Heart right ventricle (tissue), 16 donors: ENCODE measurements at regions not wholly inside any gene's neighbourhood (a gene's known extent, or its start where the extent isn't known, plus 50 kb on each side); places are given as distances from the start of the nearest gene placed in this dataset.

Source experiments
- ATAC-seq, 8 donors: fragments of 200-7000 bp; cut with Tn5 transposase; one replicate each; pipeline ENCODE4 v1.9.1; 2020; ENCODE audit warnings: mild to moderate bottlenecking in 8 of 8, moderate library complexity in 8 of 8, moderate number of reproducible peaks in 1 of 8
- DNase-seq, 2 donors: peaks; one replicate each; pipeline ENCODE4 v3.0.0-alpha.2; 2020
- H3K27ac ChIP-seq, 10 donors: fragments of 200-600 bp; sonication (generic) in 2 of 10; one replicate each; pipeline versions ENCODE4 v1.5.0 to v1.8.0; 2020 to 2022; ENCODE audit warnings: mild to moderate bottlenecking in 3 of 10
- H3K27me3 ChIP-seq, 7 donors: fragments of 200-600 bp; one replicate each; pipeline ENCODE4 v1.8.0; 2021 to 2022; ENCODE audit warnings: mild to moderate bottlenecking in 2 of 7
- H3K36me3 ChIP-seq, 9 donors: fragments of 200-600 bp; sonication (generic) in 1 of 9; one replicate each; pipeline versions ENCODE4 v1.5.0 to v1.8.0; 2020 to 2022; ENCODE audit warnings: mild to moderate bottlenecking in 2 of 9
- H3K4me1 ChIP-seq, 9 donors: fragments of 200-600 bp; sonication (generic) in 1 of 9; one replicate each; pipeline versions ENCODE4 v1.5.0 to v1.8.0; 2020 to 2022; ENCODE audit warnings: mild to moderate bottlenecking in 4 of 9
- H3K4me3 ChIP-seq, 10 donors: fragments of 200-600 bp; sonication (generic) in 2 of 10; one replicate each; pipeline versions ENCODE4 v1.5.0 to v1.8.0; 2020 to 2022; ENCODE audit warnings: mild to moderate bottlenecking in 7 of 10, moderate library complexity in 2 of 10
- H3K9me3 ChIP-seq, 11 donors: fragments of 200-600 bp in 10 of 11; sonication (generic) in 2 of 11; one replicate each; pipeline versions ENCODE4 v1.5.0 to v1.8.0; 2013 to 2022; ENCODE audit warnings: mild to moderate bottlenecking in 2 of 11, control low read depth in 1 of 11, moderate library complexity in 1 of 11
- CTCF ChIP-seq, 9 donors: fragments of 200-600 bp; sonication (generic) in 2 of 9; IDR thresholded peaks; one replicate each; pipeline versions ENCODE4 v1.5.0 to v1.8.0; 2021 to 2022; ENCODE audit warnings: antibody characterized with exemption in 9 of 9, mild to moderate bottlenecking in 5 of 9, moderate library complexity in 1 of 9
- WGBS, 2 donors: extraction: QIAGEN DNeasy Blood & Tissue Kit; methylation state at CpG; one replicate each; pipeline ENCODE4 v1.1.7; 2013; ENCODE audit warnings: inconsistent platforms in 1 of 2; 5-methylcytosine and 5-hydroxymethylcytosine counted together
- intact Hi-C, 10 donors: fragments of 100-400 bp; cut with DNase I; formaldehyde crosslinking; loops; one replicate each; pipeline versions ENCODE4 v1.11.1 to v1.14.2; 2022
- donor health status: Arrhythmogenic right ventricular cardiomyopathy.
- donor health status: ischemic (EF 13 %, LVEDD 7.1; RV severe dilation, severe dysfunction).
- donor health status: healthy with polysubstance abuse.
- donor health status: DM: no; HTN: yes; CAD: no.
- donor health status: DM: no; HTN: no; CAD: no.
- donor health status: ischemic (EF 25% LVEDD 6.9; RV normal size, moderate dysfunction).
- donor health status: ischemic (EF 25% LVEDD 5.7; RV mildly dilated, moderate dysfunction).
- donor health status: healthy.
- donor health status: DM: yes; HTN: yes; CAD: no.
- donor health status: Ischemic cardiomyopathy.
- donor health status: ischemic (EF 35%, LVEDD 5.7; RV mildly dilated, moderate dysfunction).
- donor health status: nonischemic (EF 11% LVEDD 7.7; RV severe dilation, severe dysfunction).
- donor health status: DM: yes; HTN: yes; CAD: no.
- donor health status: PGD.
- donor health status: ischemic (EF 29% LVEDD 5.4; RV normal size, mild dysfunction).
- donor health status: nonischemic (EF 23%, LVEDD 6.1; RV moderate dilation, normal function).

GRCh38 chr22:27146866-27147633 is 489.7 kb downstream of the MIAT start:
- intact Hi-C loops: no loop called here
- peaks cover 0 to 66% (median 12%) of the 10 kb centered on the region in 7 donors for H3K27me3 ChIP-seq
- H3K36me3 ChIP-seq: no peaks in the 10 kb centered on the region
- H3K27ac ChIP-seq: no peak overlapping the region
- H3K9me3 ChIP-seq: peaks cover 0 to 3% (median 0%) of the 10 kb centered on the region in 11 donors
- no peak for DNase-seq
- H3K4me1 ChIP-seq: peaks cover 0 to 21% (median 8%) of the 10 kb centered on the region in 9 donors
- WGBS, 2 donors: 80 to 83% methylated on average over 4 of the region's 4 CpGs
- TF ChIP-seq CTCF (IDR thresholded peaks at IDR 0.05): no peak
- ATAC-seq: no peak
- H3K4me3 ChIP-seq: no peak overlapping the region

- Histone ChIP-seq H3K4me3 (no peak overlapping the region), H3K27me3 (peaks cover 0 to 67% (median 13%) of the 10 kb centered on the region in 7 donors), H3K36me3 (no peaks in the 10 kb centered on the region), H3K4me1 (peaks cover 0 to 21% (median 8%) of the 10 kb centered on the region in 9 donors), H3K27ac (no peak overlapping the region), H3K9me3 (peaks cover 0 to 9% (median 0%) of the 10 kb centered on the region in 11 donors)
- DNase-seq (no peak), ATAC-seq (no peak)
- no peak for TF ChIP-seq CTCF (IDR thresholded peaks at IDR 0.05)
- intact Hi-C loops: no loop called here
- WGBS, 2 donors: 44 to 80% methylated on average over 2 of the region's 2 CpGs
Observed at GRCh38 chr22:27148055-27148454, 490.7 kb downstream of the MIAT start.

DNA sequence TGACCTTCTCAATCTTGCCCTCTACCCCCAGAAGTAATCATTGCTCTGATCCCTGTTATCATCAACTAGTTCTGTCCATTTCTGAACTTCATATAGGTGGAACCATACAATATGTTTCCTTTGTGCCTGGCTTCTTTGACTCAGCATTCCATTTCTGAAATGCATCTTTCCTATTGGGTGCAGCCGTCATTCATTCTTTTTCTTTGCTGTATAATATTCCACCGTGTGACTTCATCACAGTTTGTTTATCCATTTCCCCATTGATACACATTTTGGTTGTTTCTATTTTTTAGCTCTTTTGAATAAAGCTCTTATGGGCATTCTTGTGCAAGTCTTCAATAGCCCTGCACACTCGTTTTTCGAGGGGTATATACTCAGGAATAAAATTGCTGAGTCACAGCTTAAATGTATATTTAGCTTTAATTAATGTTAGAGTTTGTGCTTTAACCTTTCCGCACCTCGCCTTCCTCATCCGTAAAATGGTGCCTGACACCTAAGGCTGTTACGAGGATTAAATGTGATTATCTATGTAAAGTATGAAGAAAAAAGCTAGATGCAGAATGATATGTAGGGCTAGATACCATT is 491.6 kb downstream of the MIAT start:
- Histone ChIP-seq H3K36me3 (no peaks in the 10 kb centered on the region), H3K9me3 (peaks cover 0 to 12% (median 0%) of the 10 kb centered on the region in 11 donors), H3K27me3 (peaks cover 0 to 63% (median 13%) of the 10 kb centered on the region in 7 donors), H3K4me3 (no peak overlapping the region), H3K27ac (no peak overlapping the region), H3K4me1 (peaks cover 0 to 21% (median 8%) of the 10 kb centered on the region in 9 donors)
- intact Hi-C loops: no loop called here
- DNase-seq (no peak), ATAC-seq (no peak)
- no peak for TF ChIP-seq CTCF (IDR thresholded peaks at IDR 0.05)
- WGBS, 2 donors: 95 to 97% methylated on average over 8 of the region's 8 CpGs

GRCh38 chr22:27149921-27150543 is 492.6 kb downstream of the MIAT start:
- intact Hi-C loops: no loop called here
- WGBS, 2 donors: 32 to 45% methylated on average over 12 of the region's 12 CpGs
- no peak overlapping the region for H3K27ac ChIP-seq
- no peak for DNase-seq
- peaks cover 0 to 21% (median 8%) of the 10 kb centered on the region in 9 donors for H3K4me1 ChIP-seq
- peaks cover 0 to 12% (median 0%) of the 10 kb centered on the region in 11 donors for H3K9me3 ChIP-seq
- peak in 3 of 8 donors; percentile 34 to 44 (median 42) for ATAC-seq
- no peak for TF ChIP-seq CTCF (IDR thresholded peaks at IDR 0.05)
- peaks cover 0 to 65% (median 13%) of the 10 kb centered on the region in 7 donors for H3K27me3 ChIP-seq
- peak overlapping the region in 1 of 10 donors; percentile 12 for H3K4me3 ChIP-seq
- no peaks in the 10 kb centered on the region for H3K36me3 ChIP-seq
